Adrenal gland (tissue), 9 donors: ENCODE measurements at regions not wholly inside any gene's neighbourhood (a gene's known extent, or its start where the extent isn't known, plus 50 kb on each side); places are given as distances from the start of the nearest gene placed in this dataset.

Source experiments
- DNase-seq, 7 donors: peaks; one replicate each; pipeline ENCODE4 v3.0.0-alpha.2; 2019 to 2020
- H3K27ac ChIP-seq, 5 donors: fragments of 200-600 bp; sonication (generic) in 4 of 5; 1 replicate in 3 of 5; 2 replicates in 2 of 5; pipeline versions ENCODE4 v1.5.1 to v1.8.0; 2016 to 2020; ENCODE audit warnings: mild to moderate bottlenecking in 1 of 5
- H3K27me3 ChIP-seq: fragments of 200-600 bp; 2 replicates; pipeline ENCODE4 v1.8.0; 2021
- H3K36me3 ChIP-seq, 2 donors: fragments of 200-600 bp; replicated peaks in 1 of 2; 1 replicate in 1 of 2; 2 replicates in 1 of 2; pipeline versions ENCODE4 v1.5.1 to v1.8.0; 2018 to 2022
- H3K4me1 ChIP-seq, 2 donors: fragments of 200-600 bp; replicated peaks in 1 of 2; 1 replicate in 1 of 2; 2 replicates in 1 of 2; pipeline versions ENCODE4 v1.5.1 to v1.8.0; 2018 to 2021
- H3K4me3 ChIP-seq, 4 donors: fragments of 200-600 bp; sonication (generic) in 3 of 4; one replicate each; pipeline ENCODE4 v1.5.1; 2016 to 2018
- H3K9me3 ChIP-seq, 3 donors: fragments of 200-600 bp; sonication (generic) in 1 of 3; replicated peaks in 1 of 3; 1 replicate in 2 of 3; 2 replicates in 1 of 3; pipeline versions ENCODE4 v1.5.1 to v1.8.0; 2016 to 2021
- CTCF ChIP-seq, 6 experiments: fragments of 450-650 bp in 4 of 6; fragments of 200-600 bp in 2 of 6; sonication (generic) in 1 of 6; IDR thresholded peaks; 1 replicate in 5 of 6; 2 replicates in 1 of 6; pipeline versions ENCODE4 v1.5.1 to v1.8.0; 2016 to 2021; ENCODE audit warnings: antibody characterized with exemption in 6 of 6, mild to moderate bottlenecking in 2 of 6, moderate library complexity in 1 of 6
- POLR2A ChIP-seq, 2 donors: fragments of 450-650 bp; IDR thresholded peaks; one replicate each; pipeline ENCODE4 v1.6.1; 2017; ENCODE audit warnings: antibody characterized with exemption in 2 of 2, mild to moderate bottlenecking in 2 of 2, moderate library complexity in 1 of 2
- WGBS, 4 donors: extraction: QIAGEN DNeasy Blood & Tissue Kit in 2 of 4; methylation state at CpG; one replicate each; pipeline versions ENCODE4 v1.1.5 to v1.1.7; 2013 to 2017; 5-methylcytosine and 5-hydroxymethylcytosine counted together
- intact Hi-C, 2 donors: fragments of 100-400 bp; cut with DNase I; formaldehyde crosslinking; loops; one replicate each; pipeline versions ENCODE4 v1.14.1 to v1.15.0; 2022 to 2023
- donor health status: healthy with polysubstance abuse.
- donor health status: Bipolar disorder and iron deficiency.
- donor health status: DM: yes; HTN: yes; CAD: no.
- donor health status: DM: no; HTN: no; CAD: no.
- donor health status: DM: no; HTN: no; CAD: no.

GRCh38 chr22:34688825-34689224 is 377.1 kb upstream of the ISX start:
- Histone ChIP-seq H3K36me3 (no peaks in the 10 kb centered on the region), H3K4me3 (no peak overlapping the region), H3K9me3 (no peaks in the 10 kb centered on the region), H3K27ac (no peak overlapping the region), H3K27me3 (no peaks in the 10 kb centered on the region), H3K4me1 (no peaks in the 10 kb centered on the region)
- TF ChIP-seq POLR2A (IDR thresholded peaks at IDR 0.05) (no peak), CTCF (IDR thresholded peaks at IDR 0.05) (no peak)
- DNase-seq = no peak
- 25 to 53% (median 32%) methylated on average over 1 of the region's 1 CpG for WGBS, 4 donors
- intact Hi-C loops = no loop called here

- no peak overlapping the region for H3K27ac ChIP-seq
- WGBS, 4 donors = 9 to 21% (median 17%) methylated on average over 2 of the region's 2 CpGs
- intact Hi-C loops = no loop called here
- no peaks in the 10 kb centered on the region for H3K9me3 ChIP-seq
- peaks cover 8% of the 10 kb centered on the region for H3K27me3 ChIP-seq
- no peak overlapping the region for H3K4me3 ChIP-seq
- no peaks in the 10 kb centered on the region for H3K4me1 ChIP-seq
- TF ChIP-seq CTCF (IDR thresholded peaks at IDR 0.05) (no peak), POLR2A (IDR thresholded peaks at IDR 0.05) (no peak)
- H3K36me3 ChIP-seq = no peaks in the 10 kb centered on the region
- no peak for DNase-seq
These were observed 369.4 kb upstream of the ISX start for GRCh38 chr22:34696557-34696956.

GRCh38 chr22:34702279-34702678 is 363.7 kb upstream of the ISX start:
- Histone ChIP-seq H3K4me1 (no peaks in the 10 kb centered on the region), H3K27ac (no peak overlapping the region), H3K4me3 (no peak overlapping the region), H3K27me3 (peaks cover 8% of the 10 kb centered on the region), H3K36me3 (no peaks in the 10 kb centered on the region), H3K9me3 (no peaks in the 10 kb centered on the region)
- no peak for DNase-seq
- TF ChIP-seq CTCF (IDR thresholded peaks at IDR 0.05) (no peak), POLR2A (IDR thresholded peaks at IDR 0.05) (no peak)
- WGBS, 4 donors = 73 to 86% (median 79%) methylated on average over 2 of the region's 2 CpGs
- intact Hi-C loops = no loop called here

- no peaks in the 10 kb centered on the region for H3K27me3 ChIP-seq
- TF ChIP-seq POLR2A (IDR thresholded peaks at IDR 0.05) = no peak
- TF ChIP-seq CTCF (IDR thresholded peaks at IDR 0.05) = no peak
- H3K4me1 ChIP-seq = no peaks in the 10 kb centered on the region
- WGBS, 4 donors = 59 to 86% (median 80%) methylated on average over 2 of the region's 2 CpGs
- H3K27ac ChIP-seq = no peak overlapping the region
- intact Hi-C loops = no loop called here
- no peak overlapping the region for H3K4me3 ChIP-seq
- DNase-seq = no peak
- H3K9me3 ChIP-seq = no peaks in the 10 kb centered on the region
- H3K36me3 ChIP-seq = no peaks in the 10 kb centered on the region
These were observed 356.3 kb upstream of the ISX start for GRCh38 chr22:34709641-34710040.
